K562 (cell line): ENCODE measurements at regions not wholly inside any gene's neighbourhood (a gene's known extent, or its start where the extent isn't known, plus 50 kb on each side); places are given as distances from the start of the nearest gene placed in this dataset.

ENCODE experiments used
- ATAC-seq: fragments of 200-7000 bp; cut with Tn5 transposase; 3 replicates; pipeline ENCODE4 v1.9.1; 2020; ENCODE audit warnings: moderate library complexity
- BruUV-seq: library from RNA; stranded (reverse); fragments of 400-500 nt; replicated peaks from 2 replicates; lab custom pipeline; 2021; lab: Mats Ljungman, UMichigan
- CTCF ChIA-PET: fragments of 300-600 bp; formaldehyde crosslinking; extraction: SDS; loops from one replicate; lab custom pipeline; 2021; ENCODE audit warnings: low intra/inter-chr PET ratio; lab: Yijun Ruan, JAX
- POLR2A ChIA-PET: fragments of 300-600, 350-650 bp; sonication (Branson Sonifier 250); formaldehyde crosslinking; extraction: SDS; loops from one replicate; lab custom pipeline; 2021; ENCODE audit warnings: antibody characterized with exemption, inconsistent platforms; lab: Yijun Ruan, JAX
- DNase-seq, 4 experiments: peaks; one replicate each; pipeline versions ENCODE4 v3.0.0 to v3.0.0-alpha.2; 2011 to 2018; ENCODE audit warnings: low spot score in 3 of 4, mixed read lengths in 3 of 4; ENCODE audit errors: extremely low read depth in 1 of 4
- FAIRE-seq: peaks from 2 replicates; lab custom pipeline; 2011; peaks lifted over from hg19 to GRCh38; lab: Jason Lieb, UNC
- H2AFZ ChIP-seq: 2 replicates; pipeline ENCODE4 v1.6.0; 2011; ENCODE audit warnings: low read depth, low read length, control low read depth, inconsistent platforms
- H3K27ac ChIP-seq: fragments of 200-600 bp; 3 replicates; pipeline ENCODE4 v1.8.0; 2011; ENCODE audit warnings: low read depth, mild to moderate bottlenecking, control low read depth, inconsistent platforms, low read length, moderate library complexity, mixed read lengths; ENCODE audit errors: extremely low read depth
- H3K27me3 ChIP-seq, 2 experiments: fragments of 300-600 bp in 1 of 2; 2 replicates in 1 of 2; 3 replicates in 1 of 2; pipeline versions ENCODE4 v1.6.0 to v1.8.0; 2011; ENCODE audit warnings: inconsistent platforms in 2 of 2, low read length in 2 of 2, mild to moderate bottlenecking in 1 of 2, mixed read lengths in 1 of 2, moderate library complexity in 1 of 2; ENCODE audit not compliant: control insufficient read depth in 2 of 2, insufficient read depth in 2 of 2
- H3K36me3 ChIP-seq: fragments of 300-600 bp; 3 replicates; pipeline ENCODE4 v1.8.0; 2011; ENCODE audit warnings: mild to moderate bottlenecking, low read length, inconsistent platforms; ENCODE audit not compliant: control insufficient read depth, insufficient read depth
- H3K4me1 ChIP-seq, 2 experiments: fragments of 200-600 bp in 1 of 2; replicated peaks in 1 of 2; 2 replicates in 1 of 2; 3 replicates in 1 of 2; pipeline versions ENCODE4 v1.5.1 to v1.8.0; 2011; ENCODE audit warnings: inconsistent platforms in 2 of 2, low read length in 2 of 2, mild to moderate bottlenecking in 1 of 2, mixed read lengths in 1 of 2, moderate library complexity in 1 of 2; ENCODE audit not compliant: control insufficient read depth in 2 of 2, insufficient read depth in 2 of 2
- H3K4me2 ChIP-seq: 2 replicates; pipeline ENCODE4 v1.6.1; 2011; ENCODE audit warnings: low read length, control low read depth, inconsistent platforms, mixed read lengths; ENCODE audit not compliant: insufficient read depth
- H3K4me3 ChIP-seq: fragments of 200-600 bp; sonication (generic), shearing (Covaris generic); 2 replicates; pipeline ENCODE4 v1.5.1; 2016; ENCODE audit warnings: control low read depth, inconsistent platforms
- H3K79me2 ChIP-seq: fragments of 200-600 bp; 3 replicates; pipeline ENCODE4 v1.8.0; 2011; ENCODE audit warnings: low read length, inconsistent platforms; ENCODE audit not compliant: control insufficient read depth, insufficient read depth
- H3K9ac ChIP-seq, 2 experiments: 2 replicates each; pipeline versions ENCODE4 v1.6.0 to v1.6.1; 2011; ENCODE audit warnings: low read depth in 2 of 2, low read length in 2 of 2, control low read depth in 1 of 2, inconsistent platforms in 1 of 2, mild to moderate bottlenecking in 1 of 2, mixed read lengths in 1 of 2; ENCODE audit not compliant: insufficient read depth in 1 of 2
- H3K9me1 ChIP-seq: one replicate; pipeline ENCODE4 v1.6.0; 2011; ENCODE audit warnings: inconsistent platforms, mild to moderate bottlenecking, low read length, moderate library complexity; ENCODE audit not compliant: control insufficient read depth, insufficient read depth
- H3K9me3 ChIP-seq: replicated peaks from 2 replicates; pipeline ENCODE4 v1.5.1; 2011; ENCODE audit warnings: low read depth, low read length, inconsistent platforms; ENCODE audit not compliant: control insufficient read depth, insufficient read depth
- H4K20me1 ChIP-seq: replicated peaks from 2 replicates; pipeline ENCODE4 v1.6.1; 2011; ENCODE audit warnings: low read length, inconsistent platforms, mixed read lengths; ENCODE audit not compliant: control insufficient read depth, insufficient read depth
- KLF16 ChIP-seq: IDR thresholded peaks from 2 replicates; pipeline ENCODE4 v1.6.1; 2016; ENCODE audit warnings: antibody characterized with exemption
- RBM39 ChIP-seq: fragments of 200-400 bp; formaldehyde crosslinking; optimal IDR thresholded peaks from 2 replicates; pipeline ENCODE3; 2018; ENCODE audit warnings: low read depth, low read length
- RFX1 ChIP-seq: fragments of 450-650 bp; IDR thresholded peaks from 2 replicates; pipeline ENCODE4 v1.6.1; 2016; ENCODE audit warnings: mild to moderate bottlenecking, moderate library complexity
- SAP30 ChIP-seq: fragments of 200-600 bp; sonication (generic); IDR thresholded peaks from 2 replicates; pipeline ENCODE4 v1.6.1; 2012; ENCODE audit warnings: borderline replicate concordance, low read depth, mild to moderate bottlenecking, moderate library complexity, low read length, control low read depth, inconsistent platforms; ENCODE audit not compliant: insufficient read depth, poor library complexity, severe bottlenecking
- ZNF174 ChIP-seq: fragments of 250-450 bp; sonication (Bioruptor Pico); IDR thresholded peaks from 2 replicates; pipeline ENCODE4 v1.4.0; 2020; ENCODE audit warnings: mild to moderate bottlenecking
- ZNF518B ChIP-seq: fragments of 250-450 bp; sonication (Bioruptor Pico); IDR thresholded peaks from 2 replicates; pipeline ENCODE4 v1.5.0; 2021; ENCODE audit warnings: mild to moderate bottlenecking, moderate library complexity
- WGBS: fragments of 100-300 bp; shearing (Covaris generic); methylation state at CpG from one replicate; pipeline ENCODE4 v1.1.6; 2016; ENCODE audit warnings: low coverage, mixed read lengths; ENCODE audit not compliant: insufficient coverage; ENCODE audit errors: missing lambda C conversion rate; 5-methylcytosine and 5-hydroxymethylcytosine counted together
- in situ Hi-C: fragments of 300-500 bp; cut with MboI; formaldehyde crosslinking; loops from 4 replicates; pipeline ENCODE4 v1.15.0; 2018; ENCODE audit warnings: inconsistent platforms, mixed read lengths
- intact Hi-C: fragments of 100-400 bp; cut with micrococcal nuclease; formaldehyde crosslinking; loops from 2 replicates; pipeline ENCODE4 v1.14.2; 2022
- TF ChIP-seq, protein P1 (sequence below), 3 experiments: IDR thresholded peaks in 2 of 3; conservative IDR thresholded peaks in 1 of 3; 2 replicates each; pipeline ENCODE4 v1.5.1; 2011 to 2012; ENCODE audit warnings: low read length in 3 of 3, mild to moderate bottlenecking in 3 of 3, control low read depth in 2 of 3, improper control_type of control experiment in 1 of 3, inconsistent platforms in 1 of 3, low read depth in 1 of 3, mixed read lengths in 1 of 3, moderate library complexity in 1 of 3; ENCODE audit not compliant: insufficient read depth in 2 of 3

- no TSS peak for BruUV-seq
- ChIA-PET POLR2A (no interaction called here), CTCF (no interaction called here)
- intact Hi-C loops (no loop called here), in situ Hi-C loops (no loop called here)
- no peaks in the 10 kb centered on the region for H3K9me1 ChIP-seq
- H3K9me3 ChIP-seq = no peaks in the 10 kb centered on the region; the same call in 1 of the 2 replicates
- no peak for TF ChIP-seq ZNF518B (CRISPR knock-in tag)
- no peak for TF ChIP-seq RFX1
- TF ChIP-seq RBM39 = no peak
- no peak for TF ChIP-seq SAP30
- no peak for TF ChIP-seq KLF16
- TF ChIP-seq, protein P1, sequence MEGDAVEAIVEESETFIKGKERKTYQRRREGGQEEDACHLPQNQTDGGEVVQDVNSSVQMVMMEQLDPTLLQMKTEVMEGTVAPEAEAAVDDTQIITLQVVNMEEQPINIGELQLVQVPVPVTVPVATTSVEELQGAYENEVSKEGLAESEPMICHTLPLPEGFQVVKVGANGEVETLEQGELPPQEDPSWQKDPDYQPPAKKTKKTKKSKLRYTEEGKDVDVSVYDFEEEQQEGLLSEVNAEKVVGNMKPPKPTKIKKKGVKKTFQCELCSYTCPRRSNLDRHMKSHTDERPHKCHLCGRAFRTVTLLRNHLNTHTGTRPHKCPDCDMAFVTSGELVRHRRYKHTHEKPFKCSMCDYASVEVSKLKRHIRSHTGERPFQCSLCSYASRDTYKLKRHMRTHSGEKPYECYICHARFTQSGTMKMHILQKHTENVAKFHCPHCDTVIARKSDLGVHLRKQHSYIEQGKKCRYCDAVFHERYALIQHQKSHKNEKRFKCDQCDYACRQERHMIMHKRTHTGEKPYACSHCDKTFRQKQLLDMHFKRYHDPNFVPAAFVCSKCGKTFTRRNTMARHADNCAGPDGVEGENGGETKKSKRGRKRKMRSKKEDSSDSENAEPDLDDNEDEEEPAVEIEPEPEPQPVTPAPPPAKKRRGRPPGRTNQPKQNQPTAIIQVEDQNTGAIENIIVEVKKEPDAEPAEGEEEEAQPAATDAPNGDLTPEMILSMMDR (IDR thresholded peaks at IDR 0.05 in 2 of 3, conservative IDR thresholded peaks at IDR 0.05 in 1 of 3; ENCODE audit: insufficient read depth in 2 of 3, low read depth in 1 of 3, low read length in 3 of 3) = peak in 1 of 3 experiments; percentile 20; a peak in 1 of 6 replicates
- no peak for TF ChIP-seq ZNF174 (CRISPR knock-in tag)
- no peak overlapping the region for H3K27ac ChIP-seq
- H4K20me1 ChIP-seq = no peaks in the 10 kb centered on the region
- WGBS = 1% methylated on average over 18 of the region's 18 CpGs
- ATAC-seq (peak; percentile 46; the same call in 1 of the 3 replicates), FAIRE-seq (no peak), DNase-seq (peak in 3 of 4 experiments; percentile 19 to 30 (median 23))
- H3K79me2 ChIP-seq = no peaks in the 10 kb centered on the region
- no peaks in the 10 kb centered on the region for H3K36me3 ChIP-seq
- H3K27me3 ChIP-seq = peaks cover 0 to 28% of the 10 kb centered on the region in 2 experiments; a peak in 3 of 5 replicates
- H3K9ac ChIP-seq = no peak overlapping the region
- H3K4me1 ChIP-seq = no peaks in the 10 kb centered on the region
- H2AFZ ChIP-seq = no peak overlapping the region
- no peak overlapping the region for H3K4me3 ChIP-seq
- H3K4me2 ChIP-seq = no peak overlapping the region
Observed at GRCh38 chr4:8744083-8744805, 127.4 kb downstream of the HMX1 start.
